ENCODE measurements at regions not wholly inside any gene's neighbourhood (a gene's known extent, or its start where the extent isn't known, plus 50 kb on each side); places are given as distances from the start of the nearest gene placed in this dataset.

DNA sequence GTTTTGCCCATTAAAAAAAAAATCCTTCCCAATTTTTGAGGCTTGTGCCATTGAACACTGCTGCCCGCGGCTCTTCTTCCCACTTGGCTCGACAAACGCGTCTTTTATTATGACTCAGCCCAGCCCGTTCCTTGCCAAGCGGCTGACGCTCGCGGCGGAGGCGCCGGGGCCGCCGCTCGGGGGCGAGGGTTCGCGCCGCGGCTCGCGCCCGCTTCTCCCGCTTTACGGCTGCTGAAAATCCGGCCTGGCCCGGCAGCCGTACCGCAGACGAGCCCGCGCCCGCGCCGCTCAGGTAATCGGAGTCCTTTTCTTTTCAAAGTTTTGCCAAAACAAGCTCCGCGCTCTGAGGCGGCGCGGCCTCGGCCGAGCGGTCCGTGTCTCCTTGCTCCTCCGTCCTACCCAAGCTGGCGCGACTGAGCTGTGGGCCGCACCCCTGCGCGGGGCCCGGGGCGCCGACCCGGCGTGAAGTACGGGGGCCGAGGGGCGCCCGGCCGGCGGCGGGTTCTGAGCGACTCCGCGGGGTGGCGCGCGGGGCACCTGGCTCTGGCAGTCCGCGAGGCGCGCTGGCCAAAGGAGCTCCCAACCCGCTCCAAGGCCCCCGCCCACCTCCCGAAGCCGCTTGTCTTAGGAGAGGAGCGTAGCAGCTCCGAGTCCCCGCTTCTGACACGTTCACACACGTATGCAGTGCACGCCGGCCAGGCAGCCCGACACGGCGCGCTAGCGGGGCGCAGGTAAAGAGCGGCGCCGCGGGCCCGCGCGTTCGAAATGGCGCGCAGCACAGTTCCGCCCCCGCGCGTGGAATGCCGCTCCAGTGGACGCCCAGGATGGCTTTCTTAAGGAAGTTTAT is 418.2 kb upstream of the NAALADL2 start (continued):
- TF ChIP-seq, protein P1, sequence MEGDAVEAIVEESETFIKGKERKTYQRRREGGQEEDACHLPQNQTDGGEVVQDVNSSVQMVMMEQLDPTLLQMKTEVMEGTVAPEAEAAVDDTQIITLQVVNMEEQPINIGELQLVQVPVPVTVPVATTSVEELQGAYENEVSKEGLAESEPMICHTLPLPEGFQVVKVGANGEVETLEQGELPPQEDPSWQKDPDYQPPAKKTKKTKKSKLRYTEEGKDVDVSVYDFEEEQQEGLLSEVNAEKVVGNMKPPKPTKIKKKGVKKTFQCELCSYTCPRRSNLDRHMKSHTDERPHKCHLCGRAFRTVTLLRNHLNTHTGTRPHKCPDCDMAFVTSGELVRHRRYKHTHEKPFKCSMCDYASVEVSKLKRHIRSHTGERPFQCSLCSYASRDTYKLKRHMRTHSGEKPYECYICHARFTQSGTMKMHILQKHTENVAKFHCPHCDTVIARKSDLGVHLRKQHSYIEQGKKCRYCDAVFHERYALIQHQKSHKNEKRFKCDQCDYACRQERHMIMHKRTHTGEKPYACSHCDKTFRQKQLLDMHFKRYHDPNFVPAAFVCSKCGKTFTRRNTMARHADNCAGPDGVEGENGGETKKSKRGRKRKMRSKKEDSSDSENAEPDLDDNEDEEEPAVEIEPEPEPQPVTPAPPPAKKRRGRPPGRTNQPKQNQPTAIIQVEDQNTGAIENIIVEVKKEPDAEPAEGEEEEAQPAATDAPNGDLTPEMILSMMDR (tag by site-specific recombination; IDR thresholded peaks at IDR 0.05): peak; percentile 27; the same call in 1 of the 2 replicates
- TF ChIP-seq HOXD13 (CRISPR knock-in tag; IDR thresholded peaks at IDR 0.05; ENCODE audit: borderline replicate concordance) (no peak), ZNF112 (tag by site-specific recombination; IDR thresholded peaks at IDR 0.05) (no peak), ZNF292 (tag by site-specific recombination; IDR thresholded peaks at IDR 0.05; ENCODE audit: borderline replicate concordance, low read depth) (no peak), GLI4 (tag by site-specific recombination; IDR thresholded peaks at IDR 0.05) (peak; percentile 58; the same call in 1 of the 2 replicates), ZNF548 (tag by site-specific recombination; IDR thresholded peaks at IDR 0.05) (no peak), IKZF3 (tag by site-specific recombination; IDR thresholded peaks at IDR 0.05) (peak; percentile 38; the same call in 1 of the 2 replicates), HOXC10 (CRISPR knock-in tag; IDR thresholded peaks at IDR 0.05) (no peak), ZNF423 (tag by site-specific recombination; IDR thresholded peaks at IDR 0.05) (no peak), ZNF366 (tag by site-specific recombination; conservative IDR thresholded peaks at IDR 0.05) (no peak), SP3 (tag by site-specific recombination; IDR thresholded peaks at IDR 0.05) (no peak), ZXDB (tag by site-specific recombination; IDR thresholded peaks at IDR 0.05) (peak; percentile 37; the same call in 1 of the 2 replicates), EGR2 (tag by site-specific recombination; IDR thresholded peaks at IDR 0.05; ENCODE audit: low read depth) (peak; percentile 50), FEZF1 (tag by site-specific recombination; IDR thresholded peaks at IDR 0.05) (no peak; the same call in 1 of the 2 replicates), REPIN1 (tag by site-specific recombination; IDR thresholded peaks at IDR 0.05; ENCODE audit: low read depth) (no peak), ZNF549 (tag by site-specific recombination; IDR thresholded peaks at IDR 0.05) (no peak), ZNF184 (tag by site-specific recombination; IDR thresholded peaks at IDR 0.05) (no peak)
- TF ChIP-seq, protein P2, sequence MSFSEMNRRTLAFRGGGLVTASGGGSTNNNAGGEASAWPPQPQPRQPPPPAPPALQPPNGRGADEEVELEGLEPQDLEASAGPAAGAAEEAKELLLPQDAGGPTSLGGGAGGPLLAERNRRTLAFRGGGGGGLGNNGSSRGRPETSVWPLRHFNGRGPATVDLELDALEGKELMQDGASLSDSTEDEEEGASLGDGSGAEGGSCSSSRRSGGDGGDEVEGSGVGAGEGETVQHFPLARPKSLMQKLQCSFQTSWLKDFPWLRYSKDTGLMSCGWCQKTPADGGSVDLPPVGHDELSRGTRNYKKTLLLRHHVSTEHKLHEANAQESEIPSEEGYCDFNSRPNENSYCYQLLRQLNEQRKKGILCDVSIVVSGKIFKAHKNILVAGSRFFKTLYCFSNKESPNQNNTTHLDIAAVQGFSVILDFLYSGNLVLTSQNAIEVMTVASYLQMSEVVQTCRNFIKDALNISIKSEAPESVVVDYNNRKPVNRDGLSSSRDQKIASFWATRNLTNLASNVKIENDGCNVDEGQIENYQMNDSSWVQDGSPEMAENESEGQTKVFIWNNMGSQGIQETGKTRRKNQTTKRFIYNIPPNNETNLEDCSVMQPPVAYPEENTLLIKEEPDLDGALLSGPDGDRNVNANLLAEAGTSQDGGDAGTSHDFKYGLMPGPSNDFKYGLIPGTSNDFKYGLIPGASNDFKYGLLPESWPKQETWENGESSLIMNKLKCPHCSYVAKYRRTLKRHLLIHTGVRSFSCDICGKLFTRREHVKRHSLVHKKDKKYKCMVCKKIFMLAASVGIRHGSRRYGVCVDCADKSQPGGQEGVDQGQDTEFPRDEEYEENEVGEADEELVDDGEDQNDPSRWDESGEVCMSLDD (tag by site-specific recombination; IDR thresholded peaks at IDR 0.05): no peak
- TF ChIP-seq, protein P3, sequence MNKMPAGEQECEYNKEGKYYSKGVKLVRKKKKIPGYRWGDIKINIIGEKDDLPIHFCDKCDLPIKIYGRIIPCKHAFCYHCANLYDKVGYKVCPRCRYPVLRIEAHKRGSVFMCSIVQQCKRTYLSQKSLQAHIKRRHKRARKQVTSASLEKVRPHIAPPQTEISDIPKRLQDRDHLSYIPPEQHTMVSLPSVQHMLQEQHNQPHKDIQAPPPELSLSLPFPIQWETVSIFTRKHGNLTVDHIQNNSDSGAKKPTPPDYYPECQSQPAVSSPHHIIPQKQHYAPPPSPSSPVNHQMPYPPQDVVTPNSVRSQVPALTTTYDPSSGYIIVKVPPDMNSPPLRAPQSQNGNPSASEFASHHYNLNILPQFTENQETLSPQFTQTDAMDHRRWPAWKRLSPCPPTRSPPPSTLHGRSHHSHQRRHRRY (tag by site-specific recombination; IDR thresholded peaks at IDR 0.05): no peak
- TF ChIP-seq, protein P4, sequence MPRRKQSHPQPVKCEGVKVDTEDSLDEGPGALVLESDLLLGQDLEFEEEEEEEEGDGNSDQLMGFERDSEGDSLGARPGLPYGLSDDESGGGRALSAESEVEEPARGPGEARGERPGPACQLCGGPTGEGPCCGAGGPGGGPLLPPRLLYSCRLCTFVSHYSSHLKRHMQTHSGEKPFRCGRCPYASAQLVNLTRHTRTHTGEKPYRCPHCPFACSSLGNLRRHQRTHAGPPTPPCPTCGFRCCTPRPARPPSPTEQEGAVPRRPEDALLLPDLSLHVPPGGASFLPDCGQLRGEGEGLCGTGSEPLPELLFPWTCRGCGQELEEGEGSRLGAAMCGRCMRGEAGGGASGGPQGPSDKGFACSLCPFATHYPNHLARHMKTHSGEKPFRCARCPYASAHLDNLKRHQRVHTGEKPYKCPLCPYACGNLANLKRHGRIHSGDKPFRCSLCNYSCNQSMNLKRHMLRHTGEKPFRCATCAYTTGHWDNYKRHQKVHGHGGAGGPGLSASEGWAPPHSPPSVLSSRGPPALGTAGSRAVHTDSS (tag by site-specific recombination; IDR thresholded peaks at IDR 0.05): no peak
- TF ChIP-seq, protein P5, sequence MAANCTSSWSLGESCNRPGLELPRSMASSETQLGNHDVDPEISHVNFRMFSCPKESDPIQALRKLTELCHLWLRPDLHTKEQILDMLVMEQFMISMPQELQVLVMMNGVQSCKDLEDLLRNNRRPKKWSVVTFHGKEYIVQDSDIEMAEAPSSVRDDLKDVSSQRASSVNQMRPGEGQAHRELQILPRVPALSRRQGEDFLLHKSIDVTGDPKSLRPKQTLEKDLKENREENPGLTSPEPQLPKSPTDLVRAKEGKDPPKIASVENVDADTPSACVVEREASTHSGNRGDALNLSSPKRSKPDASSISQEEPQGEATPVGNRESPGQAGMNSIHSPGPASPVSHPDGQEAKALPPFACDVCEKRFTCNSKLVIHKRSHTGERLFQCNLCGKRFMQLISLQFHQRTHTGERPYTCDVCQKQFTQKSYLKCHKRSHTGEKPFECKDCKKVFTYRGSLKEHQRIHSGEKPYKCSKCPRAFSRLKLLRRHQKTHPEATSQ (tag by site-specific recombination; IDR thresholded peaks at IDR 0.05): no peak

Data from HEK293 (cell line).